H1 (cell line): ENCODE measurements at regions not wholly inside any gene's neighbourhood (a gene's known extent, or its start where the extent isn't known, plus 50 kb on each side); places are given as distances from the start of the nearest gene placed in this dataset.

Experiments
- CTCF ChIA-PET: fragments of 300-600 bp; sonication (Branson Sonifier 250); formaldehyde crosslinking; loops from one replicate; lab custom pipeline; 2021; ENCODE audit not compliant: partially characterized antibody; lab: Charles Lee
- POLR2A ChIA-PET: fragments of 300-600 bp; sonication (Branson Sonifier 250); formaldehyde crosslinking; loops from one replicate; lab custom pipeline; 2021; ENCODE audit warnings: inconsistent platforms; ENCODE audit not compliant: partially characterized antibody; lab: Charles Lee
- DNase-seq, 2 experiments: peaks; one replicate each; pipeline versions ENCODE4 v3.0.0 to v3.0.0-alpha.2; 2010 to 2022; ENCODE audit warnings: low spot score in 2 of 2, low read depth in 1 of 2, mixed read lengths in 1 of 2
- FAIRE-seq: peaks from 2 replicates; lab custom pipeline; 2011; peaks lifted over from hg19 to GRCh38; lab: Jason Lieb, UNC
- H2AFZ ChIP-seq: 2 replicates; pipeline ENCODE4 v1.8.1; 2012; ENCODE audit warnings: low read length, inconsistent platforms
- H2AK5ac ChIP-seq: 2 replicates; pipeline ENCODE4 v1.6.1; 2013; ENCODE audit warnings: low read depth, low read length
- H2BK120ac ChIP-seq: replicated peaks from 2 replicates; pipeline ENCODE3; 2013; ENCODE audit warnings: low read depth, low read length, inconsistent platforms
- H2BK12ac ChIP-seq: 2 replicates; pipeline ENCODE4 v1.6.1; 2013; ENCODE audit warnings: low read depth, low read length
- H2BK15ac ChIP-seq: 2 replicates; pipeline ENCODE4 v1.6.1; 2013; ENCODE audit warnings: low read length
- H2BK20ac ChIP-seq: 2 replicates; pipeline ENCODE4 v1.6.1; 2013; ENCODE audit warnings: low read length
- H2BK5ac ChIP-seq: 2 replicates; pipeline ENCODE4 v1.6.1; 2013; ENCODE audit warnings: low read depth, low read length
- H3K14ac ChIP-seq: 2 replicates; pipeline ENCODE4 v1.6.1; 2013; ENCODE audit warnings: inconsistent platforms; ENCODE audit not compliant: insufficient read length
- H3K18ac ChIP-seq: 2 replicates; pipeline ENCODE4 v1.6.1; 2013; ENCODE audit warnings: low read length; ENCODE audit errors: extremely low read depth
- H3K23ac ChIP-seq: 2 replicates; pipeline ENCODE4 v1.6.1; 2013; ENCODE audit warnings: inconsistent platforms; ENCODE audit not compliant: insufficient read length
- H3K23me2 ChIP-seq: 2 replicates; pipeline ENCODE4 v1.6.1; 2013; ENCODE audit warnings: low read depth, low read length
- H3K27ac ChIP-seq: 2 replicates; pipeline ENCODE4 v1.6.1; 2011; ENCODE audit warnings: low read depth, low read length, inconsistent platforms
- H3K27me3 ChIP-seq, 4 experiments: replicated peaks in 1 of 4; 1 replicate in 1 of 4; 2 replicates in 3 of 4; pipeline versions ENCODE4 v1.6.1 to v1.8.1; 2011 to 2013; ENCODE audit warnings: low read length in 3 of 4, mild to moderate bottlenecking in 3 of 4, inconsistent platforms in 2 of 4, mixed read lengths in 2 of 4, moderate library complexity in 1 of 4; ENCODE audit not compliant: control insufficient read depth in 3 of 4, insufficient read depth in 3 of 4; ENCODE audit errors: extremely low read depth in 1 of 4
- H3K36me3 ChIP-seq, 4 experiments: 2 replicates each; pipeline versions ENCODE4 v1.6.1 to v1.8.1; 2011 to 2013; ENCODE audit warnings: mild to moderate bottlenecking in 4 of 4, low read length in 3 of 4, moderate library complexity in 2 of 4, control low read depth in 1 of 4, inconsistent platforms in 1 of 4; ENCODE audit not compliant: insufficient read depth in 4 of 4, control insufficient read depth in 2 of 4
- H3K4ac ChIP-seq: replicated peaks from 2 replicates; pipeline ENCODE3; 2013; ENCODE audit warnings: low read length, low read depth, mixed read lengths, inconsistent platforms; ENCODE audit not compliant: insufficient read length
- H3K4me1 ChIP-seq, 4 experiments: replicated peaks in 1 of 4; 1 replicate in 1 of 4; 2 replicates in 3 of 4; pipeline versions ENCODE4 v1.6.1 to v1.8.1; 2011 to 2013; ENCODE audit warnings: low read length in 3 of 4, inconsistent platforms in 2 of 4, mixed read lengths in 1 of 4; ENCODE audit not compliant: insufficient read depth in 4 of 4, control insufficient read depth in 3 of 4
- H3K4me2 ChIP-seq, 2 experiments: 2 replicates each; pipeline versions ENCODE4 v1.6.1 to v1.8.1; 2011 to 2013; ENCODE audit warnings: low read depth in 2 of 2, low read length in 2 of 2, control low read depth in 1 of 2, inconsistent platforms in 1 of 2, mild to moderate bottlenecking in 1 of 2; ENCODE audit not compliant: insufficient read depth in 1 of 2
- H3K4me3 ChIP-seq, 4 experiments: fragments of 200-600, 300-600 bp in 1 of 4; sonication (generic), shearing (Covaris generic), sonication (Bioruptor Twin) in 1 of 4; 2 replicates each; pipeline versions ENCODE4 v1.5.1 to v1.8.1; 2011 to 2016; ENCODE audit warnings: low read length in 4 of 4, low read depth in 3 of 4, control low read depth in 2 of 4, inconsistent platforms in 2 of 4, mild to moderate bottlenecking in 2 of 4, mixed read lengths in 1 of 4, moderate library complexity in 1 of 4; ENCODE audit not compliant: insufficient read depth in 2 of 4; ENCODE audit errors: extremely low read depth in 1 of 4
- H3K56ac ChIP-seq: replicated peaks from 2 replicates; pipeline ENCODE3; 2013; ENCODE audit warnings: low read depth, mild to moderate bottlenecking, mixed read lengths, low read length, inconsistent platforms; ENCODE audit not compliant: insufficient read length
- H3K79me1 ChIP-seq: 2 replicates; pipeline ENCODE4 v1.6.1; 2013; ENCODE audit warnings: low read depth, low read length, control low read depth
- H3K79me2 ChIP-seq, 2 experiments: 2 replicates each; pipeline versions ENCODE4 v1.6.1 to v1.8.1; 2012 to 2013; ENCODE audit warnings: low read length in 2 of 2, mild to moderate bottlenecking in 2 of 2, inconsistent platforms in 1 of 2; ENCODE audit not compliant: insufficient read depth in 2 of 2, control insufficient read depth in 1 of 2
- H3K9ac ChIP-seq, 4 experiments: replicated peaks in 1 of 4; 1 replicate in 1 of 4; 2 replicates in 3 of 4; pipeline versions ENCODE4 v1.6.1 to v1.8.1; 2011 to 2013; ENCODE audit warnings: low read depth in 3 of 4, low read length in 3 of 4, control low read depth in 2 of 4, mild to moderate bottlenecking in 2 of 4, moderate library complexity in 2 of 4, inconsistent platforms in 1 of 4; ENCODE audit errors: extremely low read depth in 1 of 4
- H3K9me3 ChIP-seq, 2 experiments: 2 replicates each; pipeline versions ENCODE4 v1.6.1 to v1.8.1; 2012 to 2013; ENCODE audit warnings: mild to moderate bottlenecking in 2 of 2, moderate library complexity in 2 of 2, control low read depth in 1 of 2, inconsistent platforms in 1 of 2, low read depth in 1 of 2, low read length in 1 of 2, mixed read lengths in 1 of 2; ENCODE audit not compliant: insufficient read depth in 2 of 2
- H4K20me1 ChIP-seq, 2 experiments: replicated peaks in 1 of 2; 2 replicates each; pipeline versions ENCODE3 to v1.8.1; 2011 to 2013; ENCODE audit warnings: inconsistent platforms in 2 of 2, low read length in 2 of 2, mild to moderate bottlenecking in 1 of 2; ENCODE audit not compliant: insufficient read depth in 2 of 2, control insufficient read depth in 1 of 2
- H4K5ac ChIP-seq: 2 replicates; pipeline ENCODE4 v1.6.1; 2013; ENCODE audit warnings: low read length, low read depth, mixed read lengths, inconsistent platforms; ENCODE audit not compliant: insufficient read length
- H4K8ac ChIP-seq: 2 replicates; pipeline ENCODE4 v1.8.0; 2013; ENCODE audit warnings: mild to moderate bottlenecking, moderate library complexity, low read length, inconsistent platforms; ENCODE audit not compliant: insufficient read depth; ENCODE audit errors: extremely low read depth
- H4K91ac ChIP-seq: replicated peaks from 2 replicates; pipeline ENCODE3; 2013; ENCODE audit warnings: low read length, mixed read lengths, inconsistent platforms; ENCODE audit not compliant: insufficient read length
- whole genome bisulfite sequencing, 2 experiments: shearing (Covaris generic) in 1 of 2; methylation state at CpG; one replicate each; pipeline versions ENCODE4 v1.1.6 to v1.1.7; 2013 to 2015; ENCODE audit warnings: low lambda C conversion rate in 2 of 2, mixed read lengths in 2 of 2, inconsistent platforms in 1 of 2, low coverage in 1 of 2, missing lambda C conversion rate in 1 of 2; ENCODE audit not compliant: insufficient replicate concordance in 2 of 2, insufficient coverage in 1 of 2, insufficient read length in 1 of 2; ENCODE audit errors: extremely low coverage in 1 of 2, missing lambda C conversion rate in 1 of 2; 5-methylcytosine and 5-hydroxymethylcytosine counted together

- H2BK5ac ChIP-seq, result peak overlapping the region; percentile 90; the same call in 1 of the 2 replicates
- H2AK5ac ChIP-seq, result no peak overlapping the region
- H3K9ac ChIP-seq, result no peak overlapping the region
- H2BK12ac ChIP-seq, result peak overlapping the region; percentile 90; the same call in 1 of the 2 replicates
- H4K5ac ChIP-seq, result peak overlapping the region; percentile 57
- peak overlapping the region; percentile 59 to 68 for H3K4me2 ChIP-seq
- no peaks in the 10 kb centered on the region for H3K23me2 ChIP-seq
- POLR2A ChIA-PET, result interaction anchor here (0.7 kb wide), 1 partner anchor 407 kb away, joined by 3 read pairs; no protein-coding TSS in a partner anchor
- no peak overlapping the region for H2BK20ac ChIP-seq
- no peaks in the 10 kb centered on the region for H3K36me3 ChIP-seq
- peak overlapping the region; percentile 15; the same call in 1 of the 2 replicates for H3K18ac ChIP-seq
- WGBS, 2 experiments, result 3% methylated on average over 4 of the region's 7 CpGs; no CpG with 5 or more reads in 1 of the 2 experiments
- no peaks in the 10 kb centered on the region for H4K20me1 ChIP-seq
- no peak overlapping the region for H3K56ac ChIP-seq
- DNase-seq (peak; percentile 1 to 40), FAIRE-seq (peak; percentile 96)
- no peak overlapping the region for H4K91ac ChIP-seq
- no peak overlapping the region for H2AFZ ChIP-seq
- H3K27me3 ChIP-seq, result no peaks in the 10 kb centered on the region
- no peak overlapping the region for H3K4ac ChIP-seq
- H3K79me1 ChIP-seq, result no peaks in the 10 kb centered on the region
- peaks cover 7 to 9% of the 10 kb centered on the region in 2 experiments; a peak in 3 of 4 replicates for H3K9me3 ChIP-seq
- H3K4me1 ChIP-seq, result 0 out of 7 replicates have a peak, but pooled peaks cover 0 to 3% (median 0%) of the 10 kb centered on the region in 4 experiments
- no peak overlapping the region for H3K23ac ChIP-seq
- H4K8ac ChIP-seq, result no peak overlapping the region
- CTCF ChIA-PET, result no interaction called here
- H3K4me3 ChIP-seq, result peak overlapping the region in 1 of 4 experiments; percentile 47; a peak in 1 of 8 replicates
- H2BK15ac ChIP-seq, result no peak overlapping the region
- peak overlapping the region; percentile 78 for H2BK120ac ChIP-seq
- H3K27ac ChIP-seq, result peak overlapping the region; percentile 58; the same call in 1 of the 2 replicates
- no peaks in the 10 kb centered on the region for H3K79me2 ChIP-seq
- no peak overlapping the region for H3K14ac ChIP-seq
Observed at GRCh38 chrX:5242091-5242790, 986.4 kb downstream of the NLGN4X start.
